DOHH2 (cell line): ENCODE measurements at regions not wholly inside any gene's neighbourhood (a gene's known extent, or its start where the extent isn't known, plus 50 kb on each side); places are given as distances from the start of the nearest gene placed in this dataset.

Source experiments
- CTCF ChIP-seq: fragments of 200-600 bp; sonication (generic); IDR thresholded peaks from one replicate; pipeline ENCODE4 v1.5.1; 2014; ENCODE audit warnings: antibody characterized with exemption, mild to moderate bottlenecking, low read depth, low read length; ENCODE audit not compliant: poor library complexity, severe bottlenecking
- EZH2phosphoT487 ChIP-seq: fragments of 200-600 bp; sonication (generic); IDR thresholded peaks from 2 replicates; pipeline ENCODE4 v1.6.1; 2017; ENCODE audit warnings: borderline replicate concordance, mild to moderate bottlenecking, antibody characterized with exemption, low read length, moderate library complexity, mixed read lengths

GRCh38 chr4:83195269-83195668 is 80.7 kb upstream of the PLAC8 start:
- TF ChIP-seq CTCF = no peak
- no peak for TF ChIP-seq EZH2phosphoT487
